OCI-LY1 (cell line): ENCODE measurements at regions not wholly inside any gene's neighbourhood (a gene's known extent, or its start where the extent isn't known, plus 50 kb on each side); places are given as distances from the start of the nearest gene placed in this dataset.

Experiments
- H2AFZ ChIP-seq: fragments of 200-600 bp; sonication (generic), shearing (Covaris generic); 2 replicates; pipeline ENCODE4 v1.6.0; 2014; ENCODE audit warnings: antibody characterized with exemption, mild to moderate bottlenecking, low read length
- H3F3A ChIP-seq: fragments of 200-600 bp; sonication (generic), shearing (Covaris generic); 2 replicates; pipeline ENCODE4 v1.6.0; 2014; ENCODE audit warnings: mild to moderate bottlenecking, antibody characterized with exemption, low read length, moderate library complexity; ENCODE audit not compliant: insufficient read depth
- H3K27ac ChIP-seq: fragments of 200-600 bp; sonication (generic); 2 replicates; pipeline ENCODE4 v1.5.1; 2014; ENCODE audit warnings: low read length, mixed run types, mild to moderate bottlenecking, low read depth; ENCODE audit not compliant: poor library complexity, severe bottlenecking
- H3K27me3 ChIP-seq: fragments of 200-600 bp; sonication (generic); 2 replicates; pipeline ENCODE4 v1.6.0; 2014; ENCODE audit warnings: antibody characterized with exemption, mild to moderate bottlenecking, low read length, moderate library complexity; ENCODE audit not compliant: insufficient read depth
- H3K36me3 ChIP-seq: fragments of 200-600 bp; sonication (generic); 2 replicates; pipeline ENCODE4 v1.6.1; 2014; ENCODE audit warnings: mild to moderate bottlenecking, antibody characterized with exemption, low read length, moderate library complexity, mixed read lengths; ENCODE audit not compliant: insufficient read depth
- H3K4me1 ChIP-seq: fragments of 200-600 bp; sonication (generic); 2 replicates; pipeline ENCODE4 v1.5.1; 2014; ENCODE audit warnings: mild to moderate bottlenecking, low read length, moderate library complexity; ENCODE audit not compliant: insufficient read depth, severe bottlenecking
- H3K4me2 ChIP-seq: fragments of 200-600 bp; sonication (generic), shearing (Covaris generic); 2 replicates; pipeline ENCODE4 v1.6.1; 2014; ENCODE audit warnings: low read length
- H3K4me3 ChIP-seq: fragments of 200-600 bp; sonication (generic); 2 replicates; pipeline ENCODE4 v1.5.1; 2014; ENCODE audit warnings: low read length, low read depth, mild to moderate bottlenecking, mixed read lengths; ENCODE audit not compliant: poor library complexity, severe bottlenecking
- H3K79me2 ChIP-seq: fragments of 200-600 bp; shearing (Covaris generic); 2 replicates; pipeline ENCODE4 v1.6.1; 2016; ENCODE audit warnings: mixed run types, low read length, mixed read lengths; ENCODE audit not compliant: insufficient read depth
- H3K9ac ChIP-seq: fragments of 200-600 bp; sonication (generic), shearing (Covaris generic); 2 replicates; pipeline ENCODE4 v1.6.1; 2014; ENCODE audit warnings: mild to moderate bottlenecking, low read length, mixed read lengths
- H3K9me2 ChIP-seq: fragments of 200-600 bp; sonication (generic), shearing (Covaris generic); 2 replicates; pipeline ENCODE4 v1.6.1; 2014; ENCODE audit warnings: low read depth, mild to moderate bottlenecking, low read length, mixed read lengths
- H3K9me3 ChIP-seq: fragments of 200-600 bp; shearing (Covaris generic); 2 replicates; pipeline ENCODE4 v1.6.1; 2014; ENCODE audit warnings: low read length, mixed read lengths
- H4K20me1 ChIP-seq: fragments of 200-600 bp; sonication (generic), shearing (Covaris generic); 2 replicates; pipeline ENCODE4 v1.6.0; 2016; ENCODE audit warnings: mild to moderate bottlenecking, low read length; ENCODE audit not compliant: insufficient read depth
- CTCF ChIP-seq: fragments of 200-600 bp; sonication (generic), shearing (Covaris generic); IDR thresholded peaks from 2 replicates; pipeline ENCODE4 v1.5.1; 2017; ENCODE audit warnings: mild to moderate bottlenecking, antibody characterized with exemption, low read length, moderate library complexity, mixed read lengths
- EZH2 ChIP-seq: fragments of 200-600 bp; sonication (generic), shearing (Covaris generic); IDR thresholded peaks from 2 replicates; pipeline ENCODE4 v1.8.0; 2017; ENCODE audit warnings: borderline replicate concordance, mixed run types, mild to moderate bottlenecking, antibody characterized with exemption, low read length, moderate library complexity, mixed read lengths

GRCh38 chr9:80692751-80693150 is 996.6 kb downstream of the TLE1 start:
- no peak overlapping the region for H3K27ac ChIP-seq
- no peak overlapping the region for H3K9ac ChIP-seq
- no peaks in the 10 kb centered on the region for H3K27me3 ChIP-seq
- H3K9me3 ChIP-seq, result no peaks in the 10 kb centered on the region
- no peak overlapping the region for H3K4me2 ChIP-seq
- no peaks in the 10 kb centered on the region for H4K20me1 ChIP-seq
- no peaks in the 10 kb centered on the region for H3K4me1 ChIP-seq
- H3K79me2 ChIP-seq, result no peaks in the 10 kb centered on the region
- H3K4me3 ChIP-seq, result no peak overlapping the region
- TF ChIP-seq EZH2 (no peak), CTCF (no peak)
- no peaks in the 10 kb centered on the region for H3K9me2 ChIP-seq
- no peak overlapping the region for H2AFZ ChIP-seq
- H3F3A ChIP-seq, result no peaks in the 10 kb centered on the region
- H3K36me3 ChIP-seq, result no peaks in the 10 kb centered on the region

GRCh38 chr9:80691229-80691628 is 998.1 kb downstream of the TLE1 start:
- TF ChIP-seq EZH2 (no peak), CTCF (no peak)
- Histone ChIP-seq H3K27me3 (no peaks in the 10 kb centered on the region), H3K27ac (no peak overlapping the region), H3K79me2 (no peaks in the 10 kb centered on the region), H3K9me3 (no peaks in the 10 kb centered on the region), H3F3A (no peaks in the 10 kb centered on the region), H3K4me1 (no peaks in the 10 kb centered on the region), H4K20me1 (no peaks in the 10 kb centered on the region), H3K36me3 (no peaks in the 10 kb centered on the region), H3K9me2 (no peaks in the 10 kb centered on the region), H3K9ac (no peak overlapping the region), H3K4me3 (no peak overlapping the region), H3K4me2 (no peak overlapping the region), H2AFZ (no peak overlapping the region)

GRCh38 chr9:80690349-80690939 is 998.9 kb downstream of the TLE1 start:
- Histone ChIP-seq H3K4me1 (no peaks in the 10 kb centered on the region), H4K20me1 (no peaks in the 10 kb centered on the region), H3K27me3 (no peaks in the 10 kb centered on the region), H3K27ac (no peak overlapping the region), H3K36me3 (no peaks in the 10 kb centered on the region), H3K9ac (no peak overlapping the region), H3F3A (no peaks in the 10 kb centered on the region), H3K9me3 (no peaks in the 10 kb centered on the region), H3K4me3 (no peak overlapping the region), H3K4me2 (no peak overlapping the region), H2AFZ (no peak overlapping the region), H3K9me2 (no peaks in the 10 kb centered on the region), H3K79me2 (no peaks in the 10 kb centered on the region)
- no peak for TF ChIP-seq CTCF
- no peak for TF ChIP-seq EZH2
